ENCODE measurements at regions not wholly inside any gene's neighbourhood (a gene's known extent, or its start where the extent isn't known, plus 50 kb on each side); places are given as distances from the start of the nearest gene placed in this dataset.

GRCh38 chrX:83593634-83594294 lies 85.7 kb downstream of the POU3F4 start:
- Histone ChIP-seq H4K5ac (ENCODE audit: low read depth, low read length) (no peak overlapping the region), H2BK20ac (ENCODE audit: low read depth, low read length) (no peak overlapping the region), H2AK9ac (replicated peaks; ENCODE audit: low read depth, low read length, poor library complexity) (no peak overlapping the region), H3K4me3 (ENCODE audit: insufficient read depth, low read depth, low read length) (no peak overlapping the region), H3K9me3 (ENCODE audit: control insufficient read depth, insufficient read depth, low read length) (peaks cover 2% of the 10 kb centered on the region; the same call in 1 of the 2 replicates), H3K27me3 (ENCODE audit: control insufficient read depth, insufficient read depth, low read length) (no peaks in the 10 kb centered on the region), H4K8ac (ENCODE audit: low read depth in 2 of 2, low read length in 2 of 2) (no peak overlapping the region), H4K91ac (ENCODE audit: insufficient read depth, low read depth, low read length) (no peak overlapping the region), H3K4me1 (ENCODE audit: control insufficient read depth, insufficient read depth, low read length) (no peaks in the 10 kb centered on the region), H3K9me1 (ENCODE audit: insufficient read depth, low read length) (no peaks in the 10 kb centered on the region), H3K79me1 (ENCODE audit: low read depth in 1 of 2, low read length in 2 of 2) (no peaks in the 10 kb centered on the region), H2BK15ac (ENCODE audit: low read depth, low read length) (no peak overlapping the region), H3K27ac (ENCODE audit: insufficient read depth, low read length) (no peak overlapping the region), H2AK5ac (ENCODE audit: low read depth, low read length) (no peak overlapping the region), H2BK5ac (ENCODE audit: low read depth, low read length, poor library complexity, severe bottlenecking) (no peak overlapping the region), H3K9ac (ENCODE audit: low read depth, low read length) (no peak overlapping the region), H3K4ac (ENCODE audit: low read depth, low read length) (no peak overlapping the region), H3K4me2 (ENCODE audit: low read depth, low read length) (no peak overlapping the region), H2AFZ (replicated peaks; ENCODE audit: low read length, poor library complexity) (no peak overlapping the region), H3K56ac (ENCODE audit: extremely low read depth, insufficient read depth, low read length) (no peak overlapping the region), H2BK120ac (ENCODE audit: low read depth, low read length) (no peak overlapping the region), H3K14ac (replicated peaks; ENCODE audit: low read depth, low read length) (no peak overlapping the region), H4K20me1 (ENCODE audit: insufficient read depth, low read length) (no peaks in the 10 kb centered on the region), H3K36me3 (ENCODE audit: control insufficient read depth, insufficient read depth, low read length) (no peaks in the 10 kb centered on the region), H3K23ac (ENCODE audit: low read depth, low read length) (no peak overlapping the region), H3K18ac (ENCODE audit: low read depth, low read length) (no peak overlapping the region)
- no TSS peak for BruUV-seq (replicated peaks)
- intact Hi-C loops (cut with micrococcal nuclease) = no loop called here
- 60% methylated on average over 2 of the region's 14 CpGs; no CpG with 5 or more reads in 1 of the 2 experiments for WGBS, 2 experiments (ENCODE audit: extremely low coverage in 2 of 2, insufficient read length in 1 of 2)
- DNase-seq (no peak), ATAC-seq (ENCODE audit: low read depth) (no peak)
- dilution Hi-C loops (cut with HindIII; ENCODE audit: low sequenced_read_pairs, unreplicated experiment) = no loop called here
- in situ Hi-C loops (cut with MboI; ENCODE audit: low sequenced_read_pairs) = no loop called here
- ChIA-PET CTCF (interaction anchor here (0.7 kb wide), 2 partner anchors 21 to 89 kb away, joined by 3 to 4 read pairs; no protein-coding TSS in a partner anchor), POLR2A (ENCODE audit: unreplicated experiment) (no interaction called here)
- TF ChIP-seq BHLHE40 (IDR thresholded peaks at IDR 0.05; ENCODE audit: low read depth, low read length) = no peak
